ENCODE measurements at regions not wholly inside any gene's neighbourhood (a gene's known extent, or its start where the extent isn't known, plus 50 kb on each side); places are given as distances from the start of the nearest gene placed in this dataset.

DNA sequence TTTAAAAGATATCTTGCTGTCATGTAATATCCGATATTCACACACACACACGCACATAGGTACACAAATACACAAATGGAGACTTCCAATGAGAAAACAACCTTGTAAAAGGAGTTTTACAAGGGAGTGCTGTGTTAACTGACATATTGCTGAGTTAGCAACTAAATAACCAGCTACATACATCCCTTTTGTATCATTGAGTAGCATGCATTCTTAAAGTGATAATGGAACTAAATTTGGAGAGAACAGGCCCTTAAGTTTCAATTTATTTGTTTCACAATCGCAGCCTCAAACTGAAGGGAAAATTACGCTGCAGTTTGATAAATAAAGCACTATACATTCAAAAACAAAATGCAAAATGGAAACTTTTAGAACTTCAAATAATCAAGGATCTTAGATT is 1046.0 kb upstream of the NR2F2 start:
- TF ChIP-seq OSR1 (CRISPR knock-in tag; IDR thresholded peaks at IDR 0.05) (no peak), ISL1 (CRISPR knock-in tag; IDR thresholded peaks at IDR 0.05) (no peak)
- ATAC-seq = no peak

DNA sequence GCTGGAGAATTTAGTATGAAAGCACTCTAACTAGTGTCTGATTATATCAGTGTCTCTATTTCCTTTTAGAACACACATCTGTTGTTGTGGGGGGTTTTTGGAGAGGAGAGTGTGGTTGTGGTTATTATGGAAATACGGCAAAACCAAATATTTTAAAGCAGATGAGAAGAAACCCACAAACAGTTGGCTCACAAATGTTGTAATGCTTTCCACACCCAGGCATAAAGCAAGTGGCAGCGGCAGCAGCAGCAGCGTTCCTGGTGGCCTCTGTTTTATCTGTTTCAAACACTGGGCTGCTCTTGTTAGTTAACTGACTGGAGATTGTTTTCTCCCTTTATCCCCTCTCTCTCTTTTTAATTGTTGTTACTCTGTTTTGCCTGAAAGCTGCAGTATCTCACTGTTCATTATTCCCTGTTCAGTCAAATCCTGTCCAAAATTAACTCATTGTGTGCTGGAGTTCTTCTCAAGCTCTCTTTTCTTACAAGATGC is 1045.5 kb upstream of the NR2F2 start:
- no peak for TF ChIP-seq RARB (CRISPR knock-in tag; IDR thresholded peaks at IDR 0.05)
- TF ChIP-seq, protein P1, sequence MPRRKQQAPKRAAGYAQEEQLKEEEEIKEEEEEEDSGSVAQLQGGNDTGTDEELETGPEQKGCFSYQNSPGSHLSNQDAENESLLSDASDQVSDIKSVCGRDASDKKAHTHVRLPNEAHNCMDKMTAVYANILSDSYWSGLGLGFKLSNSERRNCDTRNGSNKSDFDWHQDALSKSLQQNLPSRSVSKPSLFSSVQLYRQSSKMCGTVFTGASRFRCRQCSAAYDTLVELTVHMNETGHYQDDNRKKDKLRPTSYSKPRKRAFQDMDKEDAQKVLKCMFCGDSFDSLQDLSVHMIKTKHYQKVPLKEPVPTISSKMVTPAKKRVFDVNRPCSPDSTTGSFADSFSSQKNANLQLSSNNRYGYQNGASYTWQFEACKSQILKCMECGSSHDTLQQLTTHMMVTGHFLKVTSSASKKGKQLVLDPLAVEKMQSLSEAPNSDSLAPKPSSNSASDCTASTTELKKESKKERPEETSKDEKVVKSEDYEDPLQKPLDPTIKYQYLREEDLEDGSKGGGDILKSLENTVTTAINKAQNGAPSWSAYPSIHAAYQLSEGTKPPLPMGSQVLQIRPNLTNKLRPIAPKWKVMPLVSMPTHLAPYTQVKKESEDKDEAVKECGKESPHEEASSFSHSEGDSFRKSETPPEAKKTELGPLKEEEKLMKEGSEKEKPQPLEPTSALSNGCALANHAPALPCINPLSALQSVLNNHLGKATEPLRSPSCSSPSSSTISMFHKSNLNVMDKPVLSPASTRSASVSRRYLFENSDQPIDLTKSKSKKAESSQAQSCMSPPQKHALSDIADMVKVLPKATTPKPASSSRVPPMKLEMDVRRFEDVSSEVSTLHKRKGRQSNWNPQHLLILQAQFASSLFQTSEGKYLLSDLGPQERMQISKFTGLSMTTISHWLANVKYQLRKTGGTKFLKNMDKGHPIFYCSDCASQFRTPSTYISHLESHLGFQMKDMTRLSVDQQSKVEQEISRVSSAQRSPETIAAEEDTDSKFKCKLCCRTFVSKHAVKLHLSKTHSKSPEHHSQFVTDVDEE (CRISPR knock-in tag; IDR thresholded peaks at IDR 0.05) = no peak
- TF ChIP-seq, protein P2, sequence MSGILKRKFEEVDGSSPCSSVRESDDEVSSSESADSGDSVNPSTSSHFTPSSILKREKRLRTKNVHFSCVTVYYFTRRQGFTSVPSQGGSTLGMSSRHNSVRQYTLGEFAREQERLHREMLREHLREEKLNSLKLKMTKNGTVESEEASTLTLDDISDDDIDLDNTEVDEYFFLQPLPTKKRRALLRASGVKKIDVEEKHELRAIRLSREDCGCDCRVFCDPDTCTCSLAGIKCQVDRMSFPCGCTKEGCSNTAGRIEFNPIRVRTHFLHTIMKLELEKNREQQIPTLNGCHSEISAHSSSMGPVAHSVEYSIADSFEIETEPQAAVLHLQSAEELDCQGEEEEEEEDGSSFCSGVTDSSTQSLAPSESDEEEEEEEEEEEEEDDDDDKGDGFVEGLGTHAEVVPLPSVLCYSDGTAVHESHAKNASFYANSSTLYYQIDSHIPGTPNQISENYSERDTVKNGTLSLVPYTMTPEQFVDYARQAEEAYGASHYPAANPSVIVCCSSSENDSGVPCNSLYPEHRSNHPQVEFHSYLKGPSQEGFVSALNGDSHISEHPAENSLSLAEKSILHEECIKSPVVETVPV (CRISPR knock-in tag; IDR thresholded peaks at IDR 0.05) = no peak
- ATAC-seq = no peak

DNA sequence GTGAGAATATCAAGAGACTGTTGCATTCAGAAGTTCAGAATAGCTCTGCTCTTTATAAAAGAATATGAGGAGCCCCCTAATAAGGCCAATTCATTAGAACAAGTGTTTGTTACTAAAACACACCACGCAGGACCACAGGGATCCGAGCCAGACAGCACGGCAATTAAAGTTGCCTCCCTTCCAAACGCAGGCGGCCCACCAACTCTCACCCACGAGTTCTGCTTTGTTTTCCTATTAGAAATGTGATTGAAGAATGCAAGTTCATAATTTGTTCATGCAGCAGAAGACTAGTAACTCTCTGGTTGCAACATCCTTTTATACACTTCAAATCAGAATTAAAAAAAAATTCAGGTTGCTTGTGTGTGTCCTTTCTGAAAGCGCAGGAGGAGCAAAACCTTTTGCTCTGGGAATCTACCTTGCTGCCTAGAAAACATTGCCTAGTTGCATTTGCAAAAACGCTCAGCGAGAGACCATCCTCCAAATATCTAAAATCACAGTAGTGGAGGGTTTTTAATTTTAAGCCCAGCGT is 1044.1 kb upstream of the NR2F2 start:
- no peak for ATAC-seq
- TF ChIP-seq, protein P3, sequence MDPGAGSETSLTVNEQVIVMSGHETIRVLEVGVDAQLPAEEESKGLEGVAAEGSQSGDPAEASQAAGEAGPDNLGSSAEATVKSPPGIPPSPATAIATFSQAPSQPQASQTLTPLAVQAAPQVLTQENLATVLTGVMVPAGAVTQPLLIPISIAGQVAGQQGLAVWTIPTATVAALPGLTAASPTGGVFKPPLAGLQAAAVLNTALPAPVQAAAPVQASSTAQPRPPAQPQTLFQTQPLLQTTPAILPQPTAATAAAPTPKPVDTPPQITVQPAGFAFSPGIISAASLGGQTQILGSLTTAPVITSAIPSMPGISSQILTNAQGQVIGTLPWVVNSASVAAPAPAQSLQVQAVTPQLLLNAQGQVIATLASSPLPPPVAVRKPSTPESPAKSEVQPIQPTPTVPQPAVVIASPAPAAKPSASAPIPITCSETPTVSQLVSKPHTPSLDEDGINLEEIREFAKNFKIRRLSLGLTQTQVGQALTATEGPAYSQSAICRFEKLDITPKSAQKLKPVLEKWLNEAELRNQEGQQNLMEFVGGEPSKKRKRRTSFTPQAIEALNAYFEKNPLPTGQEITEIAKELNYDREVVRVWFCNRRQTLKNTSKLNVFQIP (CRISPR knock-in tag; IDR thresholded peaks at IDR 0.05; ENCODE audit: borderline replicate concordance, low read depth) = no peak
- TF ChIP-seq RARB (CRISPR knock-in tag; IDR thresholded peaks at IDR 0.05) = no peak

DNA sequence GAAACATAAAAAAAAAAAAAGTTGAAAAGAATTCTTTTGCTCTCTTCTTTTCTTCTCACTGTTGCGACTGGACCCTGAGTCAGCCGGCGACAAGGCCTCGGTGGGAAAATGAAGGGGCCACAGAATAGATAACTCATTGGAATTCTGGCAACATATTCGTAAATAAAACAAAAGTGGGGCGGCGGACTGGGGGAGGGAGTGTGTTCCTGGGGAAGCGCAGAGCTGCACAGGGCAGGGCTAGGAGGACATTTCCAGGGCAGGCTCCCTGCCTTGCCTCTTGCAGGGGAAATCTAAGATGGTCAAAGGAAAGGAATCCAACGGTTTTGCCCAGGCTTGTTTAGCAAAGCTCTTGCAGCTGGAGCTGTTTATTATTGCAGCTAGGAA is 1042.8 kb upstream of the NR2F2 start:
- no peak for ATAC-seq
- no peak for TF ChIP-seq CSDC2 (CRISPR knock-in tag; IDR thresholded peaks at IDR 0.05)
- TF ChIP-seq ZNF565 (CRISPR knock-in tag; conservative IDR thresholded peaks at IDR 0.05; ENCODE audit: low read depth) = no peak
- TF ChIP-seq TCF4 (CRISPR knock-in tag; IDR thresholded peaks at IDR 0.05; ENCODE audit: borderline replicate concordance) = no peak
- no peak for TF ChIP-seq ZNF8 (CRISPR knock-in tag; IDR thresholded peaks at IDR 0.05)
- TF ChIP-seq GLIS3 (CRISPR knock-in tag; IDR thresholded peaks at IDR 0.05) = no peak
- no peak for TF ChIP-seq BACH2 (CRISPR knock-in tag; IDR thresholded peaks at IDR 0.05; ENCODE audit: borderline replicate concordance)
- TF ChIP-seq ESRRG (CRISPR knock-in tag; IDR thresholded peaks at IDR 0.05) = no peak
- TF ChIP-seq, protein P4, sequence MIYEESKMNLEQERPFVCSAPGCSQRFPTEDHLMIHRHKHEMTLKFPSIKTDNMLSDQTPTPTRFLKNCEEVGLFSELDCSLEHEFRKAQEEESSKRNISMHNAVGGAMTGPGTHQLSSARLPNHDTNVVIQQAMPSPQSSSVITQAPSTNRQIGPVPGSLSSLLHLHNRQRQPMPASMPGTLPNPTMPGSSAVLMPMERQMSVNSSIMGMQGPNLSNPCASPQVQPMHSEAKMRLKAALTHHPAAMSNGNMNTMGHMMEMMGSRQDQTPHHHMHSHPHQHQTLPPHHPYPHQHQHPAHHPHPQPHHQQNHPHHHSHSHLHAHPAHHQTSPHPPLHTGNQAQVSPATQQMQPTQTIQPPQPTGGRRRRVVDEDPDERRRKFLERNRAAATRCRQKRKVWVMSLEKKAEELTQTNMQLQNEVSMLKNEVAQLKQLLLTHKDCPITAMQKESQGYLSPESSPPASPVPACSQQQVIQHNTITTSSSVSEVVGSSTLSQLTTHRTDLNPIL (CRISPR knock-in tag; IDR thresholded peaks at IDR 0.05; ENCODE audit: low read depth) = no peak
- TF ChIP-seq SNAI2 (CRISPR knock-in tag; IDR thresholded peaks at IDR 0.05) = no peak
- no peak for TF ChIP-seq ZC3H10 (CRISPR knock-in tag; IDR thresholded peaks at IDR 0.05)
- TF ChIP-seq ARNTL (CRISPR knock-in tag; IDR thresholded peaks at IDR 0.05; ENCODE audit: borderline replicate concordance, low read depth) = no peak
- no peak for TF ChIP-seq ZNF70 (CRISPR knock-in tag; IDR thresholded peaks at IDR 0.05)
- no peak for TF ChIP-seq OSR1 (CRISPR knock-in tag; IDR thresholded peaks at IDR 0.05)
- TF ChIP-seq TOX (CRISPR knock-in tag; IDR thresholded peaks at IDR 0.05; ENCODE audit: borderline replicate concordance) = no peak
- no peak for TF ChIP-seq PPARA (CRISPR knock-in tag; IDR thresholded peaks at IDR 0.05; ENCODE audit: borderline replicate concordance)
- TF ChIP-seq ISL1 (CRISPR knock-in tag; IDR thresholded peaks at IDR 0.05) = no peak
- TF ChIP-seq RARB (CRISPR knock-in tag; IDR thresholded peaks at IDR 0.05) = no peak
- TF ChIP-seq, protein P3 (CRISPR knock-in tag; IDR thresholded peaks at IDR 0.05; ENCODE audit: borderline replicate concordance, low read depth) = no peak

All from SK-N-SH treated with all-trans-retinoic acid at 6 μM for 48 hours (cell line).